HCT116 (cell line): ENCODE measurements at regions not wholly inside any gene's neighbourhood (a gene's known extent, or its start where the extent isn't known, plus 50 kb on each side); places are given as distances from the start of the nearest gene placed in this dataset.

Source experiments
- ATAC-seq: fragments of 200-7000 bp; cut with Tn5 transposase; 2 replicates; pipeline ENCODE4 v1.9.1; 2020; ENCODE audit warnings: mild to moderate bottlenecking, moderate library complexity
- BruUV-seq: library from RNA; stranded (reverse); fragments of 400-500 nt; replicated peaks from 2 replicates; lab custom pipeline; 2021; lab: Mats Ljungman, UMichigan
- CTCF ChIA-PET: fragments of 300-600 bp; sonication (Branson Sonifier 250); formaldehyde crosslinking; loops from one replicate; lab custom pipeline; 2021; ENCODE audit warnings: antibody characterized with exemption; lab: Charles Lee
- POLR2A ChIA-PET: fragments of 300-600, 350-600 bp; sonication (Branson Sonifier 250); formaldehyde crosslinking; loops from one replicate; lab custom pipeline; 2021; ENCODE audit warnings: antibody characterized with exemption; lab: Charles Lee
- RAD21 ChIA-PET, 2 experiments: fragments of 300-600 bp; sonication (Branson Sonifier 250); formaldehyde crosslinking; loops; one replicate each; lab custom pipeline; 2023; ENCODE audit warnings: low total read pairs in 2 of 2; ENCODE audit not compliant: uncharacterized antibody in 2 of 2, unreplicated experiment in 2 of 2, low non-redundant PET in 1 of 2; lab: Charles Lee
- DNase-seq: peaks from one replicate; pipeline ENCODE4 v3.0.0-alpha.2; 2010; ENCODE audit warnings: low read depth, low spot score
- H2AFZ ChIP-seq: fragments of 200-600 bp; shearing (Covaris generic), sonication (generic); 2 replicates; pipeline ENCODE4 v1.6.1; 2017; ENCODE audit warnings: low read depth, mixed run types, mixed read lengths, antibody characterized with exemption, low read length; ENCODE audit not compliant: poor library complexity, severe bottlenecking
- H3K27ac ChIP-seq: 2 replicates; pipeline ENCODE4 v1.5.1; 2012; ENCODE audit warnings: low read depth, low read length
- H3K27me3 ChIP-seq: fragments of 200-600 bp; sonication (generic); 2 replicates; pipeline ENCODE4 v1.6.1; 2016; ENCODE audit warnings: mixed run types, low read length, mixed read lengths; ENCODE audit not compliant: insufficient read depth
- H3K36me3 ChIP-seq, 2 experiments: fragments of 200-500 bp in 1 of 2; fragments of 200-600 bp in 1 of 2; sonication (Bioruptor generic) in 1 of 2; sonication (generic) in 1 of 2; 2 replicates each; pipeline versions ENCODE4 v1.5.1 to v1.6.1; 2014 to 2016; ENCODE audit warnings: low read length in 2 of 2, inconsistent platforms in 1 of 2, mixed read lengths in 1 of 2, mixed run types in 1 of 2; ENCODE audit not compliant: insufficient read depth in 2 of 2, control insufficient read depth in 1 of 2
- H3K4me1 ChIP-seq, 2 experiments: fragments of 200-600 bp in 1 of 2; sonication (generic) in 1 of 2; 2 replicates each; pipeline versions ENCODE4 v1.5.1 to v1.6.1; 2012 to 2017; ENCODE audit warnings: low read length in 2 of 2, inconsistent platforms in 1 of 2, mild to moderate bottlenecking in 1 of 2, mixed read lengths in 1 of 2, mixed run types in 1 of 2, moderate library complexity in 1 of 2; ENCODE audit not compliant: insufficient read depth in 2 of 2, control insufficient read depth in 1 of 2
- H3K4me2 ChIP-seq: fragments of 200-600 bp; sonication (generic); 2 replicates; pipeline ENCODE4 v1.6.1; 2017; ENCODE audit warnings: mixed run types, low read length, mixed read lengths
- H3K4me3 ChIP-seq, 2 experiments: fragments of 200-600 bp in 1 of 2; sonication (generic) in 1 of 2; replicated peaks in 1 of 2; 2 replicates each; pipeline ENCODE4 v1.5.1; 2011 to 2016; ENCODE audit warnings: low read length in 2 of 2, control low read depth in 1 of 2, low read depth in 1 of 2, mild to moderate bottlenecking in 1 of 2, mixed read lengths in 1 of 2, mixed run types in 1 of 2
- H3K79me2 ChIP-seq: fragments of 200-600 bp; sonication (generic); 2 replicates; pipeline ENCODE4 v1.6.1; 2017; ENCODE audit warnings: mild to moderate bottlenecking, mixed run types, low read length, moderate library complexity, mixed read lengths; ENCODE audit not compliant: insufficient read depth
- H3K9ac ChIP-seq: fragments of 200-600 bp; sonication (generic); 2 replicates; pipeline ENCODE4 v1.6.1; 2016; ENCODE audit warnings: low read length, mixed read lengths
- H3K9me2 ChIP-seq: fragments of 200-600 bp; sonication (generic), shearing (Covaris generic); 2 replicates; pipeline ENCODE4 v1.6.1; 2017; ENCODE audit warnings: mixed run types, mild to moderate bottlenecking, moderate library complexity; ENCODE audit not compliant: insufficient read depth
- H3K9me3 ChIP-seq, 2 experiments: fragments of 200-500 bp in 1 of 2; fragments of 200-600 bp in 1 of 2; sonication (Bioruptor generic) in 1 of 2; sonication (generic) in 1 of 2; 2 replicates each; pipeline ENCODE4 v1.6.1; 2014 to 2017; ENCODE audit warnings: low read length in 2 of 2, mixed read lengths in 2 of 2, inconsistent platforms in 1 of 2, low read depth in 1 of 2, mild to moderate bottlenecking in 1 of 2, mixed run types in 1 of 2, moderate library complexity in 1 of 2; ENCODE audit not compliant: control insufficient read depth in 1 of 2, insufficient read depth in 1 of 2
- H4K20me1 ChIP-seq: fragments of 200-600 bp; sonication (generic), shearing (Covaris generic); 2 replicates; pipeline ENCODE4 v1.6.1; 2017; ENCODE audit warnings: mixed run types, mild to moderate bottlenecking, moderate library complexity; ENCODE audit not compliant: insufficient read depth
- CBX3 ChIP-seq: IDR thresholded peaks from 2 replicates; pipeline ENCODE4 v1.6.1; 2012; ENCODE audit warnings: low read depth
- CEBPB ChIP-seq: IDR thresholded peaks from 2 replicates; pipeline ENCODE4 v1.6.1; 2012; ENCODE audit warnings: low read depth
- CTCF ChIP-seq, 3 experiments: fragments of 200-600 bp in 1 of 3; sonication (generic) in 1 of 3; IDR thresholded peaks in 2 of 3; conservative IDR thresholded peaks in 1 of 3; 2 replicates each; pipeline ENCODE4 v1.5.1; 2012 to 2017; ENCODE audit warnings: low read depth in 2 of 3, low read length in 2 of 3, antibody characterized with exemption in 1 of 3, borderline replicate concordance in 1 of 3, control low read depth in 1 of 3, mild to moderate bottlenecking in 1 of 3, mixed read lengths in 1 of 3, mixed run types in 1 of 3, moderate library complexity in 1 of 3; ENCODE audit not compliant: insufficient read depth in 1 of 3
- EGR1 ChIP-seq: IDR thresholded peaks from 2 replicates; pipeline ENCODE4 v1.6.1; 2012; ENCODE audit warnings: low read depth
- ELF1 ChIP-seq: IDR thresholded peaks from 2 replicates; pipeline ENCODE4 v1.6.1; 2012; ENCODE audit warnings: low read depth, borderline replicate concordance
- EZH2 ChIP-seq: fragments of 200-600 bp; sonication (generic); IDR thresholded peaks from 2 replicates; pipeline ENCODE4 v1.6.1; 2017; ENCODE audit warnings: antibody characterized with exemption, mixed run types
- FOSL1 ChIP-seq: IDR thresholded peaks from 2 replicates; pipeline ENCODE4 v1.6.1; 2012; ENCODE audit warnings: low read depth
- JUND ChIP-seq: IDR thresholded peaks from 2 replicates; pipeline ENCODE4 v1.6.1; 2012
- MAX ChIP-seq: IDR thresholded peaks from 2 replicates; pipeline ENCODE4 v1.6.1; 2012
- RAD21 ChIP-seq: IDR thresholded peaks from 2 replicates; pipeline ENCODE4 v1.6.1; 2012; ENCODE audit warnings: low read depth, mild to moderate bottlenecking
- SIN3A ChIP-seq: IDR thresholded peaks from 2 replicates; pipeline ENCODE4 v1.6.1; 2012; ENCODE audit warnings: low read depth
- SP1 ChIP-seq: IDR thresholded peaks from 2 replicates; pipeline ENCODE4 v1.6.1; 2012; ENCODE audit warnings: low read depth
- SRF ChIP-seq: IDR thresholded peaks from 2 replicates; pipeline ENCODE4 v1.6.1; 2012; ENCODE audit warnings: low read depth
- TCF7L2 ChIP-seq: IDR thresholded peaks from 2 replicates; pipeline ENCODE4 v1.7.0; 2011; ENCODE audit warnings: borderline replicate concordance, inconsistent platforms; ENCODE audit not compliant: insufficient read depth, insufficient read length; ENCODE audit errors: extremely low read depth
- YY1 ChIP-seq: IDR thresholded peaks from 2 replicates; pipeline ENCODE4 v1.6.1; 2011; ENCODE audit warnings: low read length, low read depth, moderate library complexity, mild to moderate bottlenecking; ENCODE audit not compliant: insufficient replicate concordance; ENCODE audit errors: extremely low read depth
- ZBTB33 ChIP-seq: IDR thresholded peaks from 2 replicates; pipeline ENCODE4 v1.6.1; 2011; ENCODE audit warnings: mild to moderate bottlenecking, low read length, moderate library complexity; ENCODE audit not compliant: insufficient replicate concordance; ENCODE audit errors: extremely low read depth
- ZFX ChIP-seq: fragments of 450-650 bp; IDR thresholded peaks from 2 replicates; pipeline ENCODE4 v1.6.1; 2017
- ZNF274 ChIP-seq: fragments of 200-500 bp; sonication (Bioruptor generic); IDR thresholded peaks from 2 replicates; pipeline ENCODE4 v1.6.1; 2014; ENCODE audit warnings: mild to moderate bottlenecking, low read depth, low read length, inconsistent platforms
- intact Hi-C: fragments of 100-400 bp; cut with micrococcal nuclease; formaldehyde crosslinking; loops from 2 replicates; pipeline ENCODE4 v1.10.0; 2022

GRCh38 chr20:25750220-25750764 is 53.6 kb upstream of the ZNF337 start:
- CTCF ChIA-PET = no interaction called here

More at GRCh38 chr20:25750220-25750764, 53.6 kb upstream of the ZNF337 start:
- H3K79me2 ChIP-seq = no peaks in the 10 kb centered on the region
- ATAC-seq = no peak
- H3K9ac ChIP-seq = no peak overlapping the region
- DNase-seq = no peak
- no TSS peak for BruUV-seq
- TF ChIP-seq ZBTB33 = no peak
- no peak for TF ChIP-seq RAD21
- TF ChIP-seq FOSL1 = no peak
- TF ChIP-seq SIN3A = no peak
- TF ChIP-seq TCF7L2 = no peak
- no peak for TF ChIP-seq JUND
- TF ChIP-seq ZFX = no peak
- TF ChIP-seq ZNF274 = no peak
- TF ChIP-seq EZH2 = no peak
- TF ChIP-seq SRF = no peak
- no peak for TF ChIP-seq MAX
- TF ChIP-seq ELF1 = no peak
- no peak for TF ChIP-seq YY1
- TF ChIP-seq CEBPB = no peak
- no peak for TF ChIP-seq SP1
- no peak for TF ChIP-seq CBX3
- no peak for TF ChIP-seq EGR1
- no peak for TF ChIP-seq CTCF (IDR thresholded peaks at IDR 0.05 in 2 of 3, conservative IDR thresholded peaks at IDR 0.05 in 1 of 3; ENCODE audit: borderline replicate concordance in 1 of 3, insufficient read depth in 1 of 3, low read depth in 2 of 3, low read length in 2 of 3)
- H3K27me3 ChIP-seq = no peaks in the 10 kb centered on the region
- no peak overlapping the region for H2AFZ ChIP-seq
- intact Hi-C loops = no loop called here
- no peak overlapping the region for H3K27ac ChIP-seq
- H3K4me2 ChIP-seq = no peak overlapping the region
- RAD21 ChIA-PET = no interaction called here
- no peaks in the 10 kb centered on the region for H3K9me3 ChIP-seq
- no peaks in the 10 kb centered on the region for H4K20me1 ChIP-seq
- H3K36me3 ChIP-seq = no peaks in the 10 kb centered on the region
- POLR2A ChIA-PET = no interaction called here
- no peaks in the 10 kb centered on the region for H3K4me1 ChIP-seq
- no peak overlapping the region for H3K4me3 ChIP-seq
- H3K9me2 ChIP-seq = no peaks in the 10 kb centered on the region
